IMR-90 (cell line): ENCODE measurements at regions not wholly inside any gene's neighbourhood (a gene's known extent, or its start where the extent isn't known, plus 50 kb on each side); places are given as distances from the start of the nearest gene placed in this dataset.

Experiments used
- CEBPB ChIP-seq: IDR thresholded peaks from 2 replicates; pipeline ENCODE4 v1.6.1; 2012; ENCODE audit warnings: low read depth, low read length, improper control_type of control experiment
- CHD1 ChIP-seq: IDR thresholded peaks from 2 replicates; pipeline ENCODE4 v1.6.1; 2012; ENCODE audit warnings: low read depth, low read length, improper control_type of control experiment
- CTCF ChIP-seq: conservative IDR thresholded peaks from 2 replicates; pipeline ENCODE4 v1.5.1; 2012; ENCODE audit warnings: mild to moderate bottlenecking, low read depth, low read length, improper control_type of control experiment
- ELK1 ChIP-seq: fragments of 150-350 bp; IDR thresholded peaks from 2 replicates; pipeline ENCODE4 v1.6.1; 2016; ENCODE audit warnings: low read depth, mild to moderate bottlenecking, low read length, moderate library complexity, borderline replicate concordance
- FOS ChIP-seq: fragments of 150-350 bp; IDR thresholded peaks from 2 replicates; pipeline ENCODE4 v1.6.1; 2016; ENCODE audit warnings: low read depth, low read length
- MAZ ChIP-seq: IDR thresholded peaks from 2 replicates; pipeline ENCODE4 v1.6.1; 2012; ENCODE audit warnings: low read depth, mild to moderate bottlenecking, low read length, improper control_type of control experiment, moderate library complexity, borderline replicate concordance
- MXI1 ChIP-seq: IDR thresholded peaks from 2 replicates; pipeline ENCODE4 v1.6.1; 2012; ENCODE audit warnings: low read depth, mild to moderate bottlenecking, low read length, moderate library complexity, borderline replicate concordance
- POLR2A ChIP-seq: IDR thresholded peaks from 2 replicates; pipeline ENCODE4 v1.6.1; 2012; ENCODE audit warnings: mild to moderate bottlenecking, low read depth, low read length
- RAD21 ChIP-seq: IDR thresholded peaks from 2 replicates; pipeline ENCODE4 v1.6.1; 2012; ENCODE audit warnings: low read length, improper control_type of control experiment
- RCOR1 ChIP-seq: IDR thresholded peaks from 2 replicates; pipeline ENCODE4 v1.6.1; 2012; ENCODE audit warnings: mild to moderate bottlenecking, low read length, improper control_type of control experiment; ENCODE audit not compliant: insufficient replicate concordance
- RFX5 ChIP-seq: IDR thresholded peaks from 2 replicates; pipeline ENCODE4 v1.8.0; 2012; ENCODE audit warnings: low read depth, mild to moderate bottlenecking, low read length, moderate library complexity
- SMC3 ChIP-seq: fragments of 150-350 bp; IDR thresholded peaks from 2 replicates; pipeline ENCODE4 v1.6.1; 2016; ENCODE audit warnings: low read depth, mild to moderate bottlenecking, antibody characterized with exemption, low read length, moderate library complexity
- USF2 ChIP-seq: fragments of 150-350 bp; IDR thresholded peaks from 2 replicates; pipeline ENCODE4 v1.6.1; 2017; ENCODE audit warnings: mild to moderate bottlenecking, antibody characterized with exemption, low read length, low read depth

GRCh38 chr16:77093999-77094398, 97.0 kb upstream of the MON1B start:
- TF ChIP-seq CTCF: no peak
- TF ChIP-seq RFX5: no peak
- TF ChIP-seq POLR2A: no peak
- TF ChIP-seq FOS: no peak
- no peak for TF ChIP-seq RCOR1
- TF ChIP-seq RAD21: no peak
- no peak for TF ChIP-seq MAZ
- no peak for TF ChIP-seq SMC3
- no peak for TF ChIP-seq MXI1
- no peak for TF ChIP-seq ELK1
- no peak for TF ChIP-seq CHD1
- TF ChIP-seq CEBPB: no peak
- no peak for TF ChIP-seq USF2
